Esophagus squamous epithelium (tissue), 4 donors: ENCODE measurements at regions not wholly inside any gene's neighbourhood (a gene's known extent, or its start where the extent isn't known, plus 50 kb on each side); places are given as distances from the start of the nearest gene placed in this dataset.

Experiments used
- CTCF ChIP-seq, 6 experiments: fragments of 450-650 bp in 4 of 6; fragments of 200-600 bp in 2 of 6; sonication (generic) in 2 of 6; IDR thresholded peaks; one replicate each; pipeline ENCODE4 v1.5.1; 2016 to 2019; ENCODE audit warnings: antibody characterized with exemption in 6 of 6, mild to moderate bottlenecking in 4 of 6, moderate library complexity in 4 of 6
- POLR2A ChIP-seq, 4 donors: fragments of 450-650 bp; IDR thresholded peaks; one replicate each; pipeline ENCODE4 v1.6.1; 2017; ENCODE audit warnings: antibody characterized with exemption in 4 of 4, mild to moderate bottlenecking in 4 of 4, moderate library complexity in 3 of 4

GRCh38 chr2:144163592-144163991, 356.3 kb downstream of the ZEB2 start:
- TF ChIP-seq POLR2A (IDR thresholded peaks at IDR 0.05), result no peak
- TF ChIP-seq CTCF (IDR thresholded peaks at IDR 0.05), result no peak
